HG03097 (cell line): ENCODE measurements at regions not wholly inside any gene's neighbourhood (a gene's known extent, or its start where the extent isn't known, plus 50 kb on each side); places are given as distances from the start of the nearest gene placed in this dataset.

Experiments
- ATAC-seq: cut with Tn5 transposase; IDR thresholded peaks from one replicate; pipeline ENCODE4 v1.9.1; 2021; ENCODE audit not compliant: unreplicated experiment, low FRiP score

- no peak for ATAC-seq
Observed at GRCh38 chr7:145951566-145951965, 165.0 kb upstream of the CNTNAP2 start.

GRCh38 chr7:145928937-145929336 lies 187.7 kb upstream of the CNTNAP2 start:
- no peak for ATAC-seq

DNA sequence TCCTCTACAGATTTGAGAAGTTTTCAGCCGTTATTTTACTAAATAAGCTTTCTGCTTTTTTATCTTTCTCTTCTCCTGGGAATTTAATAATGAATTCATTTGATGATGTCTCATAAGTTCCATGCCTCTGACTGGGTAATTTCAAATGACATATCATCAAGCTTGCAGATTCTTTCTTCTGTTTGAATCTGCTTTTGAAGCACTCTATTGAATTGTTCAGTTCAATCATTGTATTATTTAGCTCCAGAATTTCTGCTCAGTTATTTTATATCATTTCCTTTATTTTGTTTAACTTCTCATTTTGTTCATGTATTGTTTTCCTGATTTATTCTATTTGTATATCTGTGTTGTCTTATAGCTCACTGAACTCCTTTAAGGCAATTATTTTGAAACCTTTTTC lies 196.9 kb upstream of the CNTNAP2 start:
- no peak for ATAC-seq

GRCh38 chr7:145916776-145917175 lies 199.8 kb upstream of the CNTNAP2 start:
- no peak for ATAC-seq

DNA sequence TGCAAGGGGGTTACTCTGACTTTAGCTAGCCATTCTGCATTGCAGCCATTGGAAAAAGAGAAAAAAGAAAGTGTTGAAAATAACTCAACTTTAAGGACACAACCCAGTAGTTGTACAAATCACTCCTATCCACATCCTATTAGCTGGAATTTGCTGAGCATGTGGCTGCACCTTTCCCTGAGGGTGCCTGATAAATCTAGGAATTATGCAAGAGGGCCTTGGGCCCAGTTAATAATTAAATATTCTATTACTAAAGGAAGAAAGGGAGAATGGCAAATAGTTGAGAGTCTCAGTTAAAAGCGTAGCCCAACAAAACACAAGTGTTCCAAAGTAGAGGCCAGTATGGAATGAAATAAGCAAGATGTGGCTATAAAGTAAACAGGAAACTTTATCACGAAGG lies 200.9 kb upstream of the CNTNAP2 start:
- no peak for ATAC-seq

- ATAC-seq, result peak; percentile 97
Observed at GRCh38 chr7:145909991-145910513, 206.5 kb upstream of the CNTNAP2 start.

DNA sequence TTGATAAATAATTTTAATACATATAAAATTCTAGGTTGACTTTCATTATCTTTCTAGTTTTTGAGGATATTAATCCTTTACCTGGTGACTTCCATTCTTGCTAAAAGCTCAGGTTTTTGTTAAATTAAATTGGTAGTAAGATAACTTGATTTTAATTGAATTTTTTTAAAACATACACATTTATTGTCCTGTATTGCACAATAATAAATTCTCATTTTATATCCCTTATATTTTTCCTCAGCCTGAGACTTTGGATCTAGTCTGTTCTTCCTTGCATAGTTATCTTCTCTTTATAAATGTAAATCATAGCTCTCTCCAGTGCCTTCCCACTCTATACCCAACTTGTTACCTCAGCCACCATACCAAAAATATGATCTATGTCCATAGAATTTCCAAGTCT lies 212.9 kb upstream of the CNTNAP2 start:
- ATAC-seq, result no peak

DNA sequence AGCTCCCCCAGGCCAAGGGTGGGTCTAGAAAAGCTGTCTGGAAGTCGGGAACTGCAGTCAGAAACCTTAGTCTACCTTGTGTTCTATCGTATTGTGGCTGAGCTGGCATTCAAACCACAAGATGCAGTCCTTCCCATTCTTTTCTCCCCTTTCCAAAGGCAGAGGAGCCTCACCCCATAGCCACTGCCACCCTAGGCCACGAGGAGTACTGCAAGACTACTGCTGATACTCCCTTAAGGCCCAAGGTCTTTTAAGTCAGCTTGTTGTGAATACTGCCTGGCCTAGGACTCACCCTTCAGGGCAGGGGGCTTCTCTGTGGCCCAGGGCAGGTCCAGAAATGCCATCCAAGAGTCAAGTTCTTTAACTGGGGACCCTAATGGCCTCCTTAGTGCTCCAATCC lies 214.5 kb upstream of the CNTNAP2 start:
- no peak for ATAC-seq

- ATAC-seq, result no peak
Observed at GRCh38 chr7:145899938-145900337, 216.7 kb upstream of the CNTNAP2 start.

DNA sequence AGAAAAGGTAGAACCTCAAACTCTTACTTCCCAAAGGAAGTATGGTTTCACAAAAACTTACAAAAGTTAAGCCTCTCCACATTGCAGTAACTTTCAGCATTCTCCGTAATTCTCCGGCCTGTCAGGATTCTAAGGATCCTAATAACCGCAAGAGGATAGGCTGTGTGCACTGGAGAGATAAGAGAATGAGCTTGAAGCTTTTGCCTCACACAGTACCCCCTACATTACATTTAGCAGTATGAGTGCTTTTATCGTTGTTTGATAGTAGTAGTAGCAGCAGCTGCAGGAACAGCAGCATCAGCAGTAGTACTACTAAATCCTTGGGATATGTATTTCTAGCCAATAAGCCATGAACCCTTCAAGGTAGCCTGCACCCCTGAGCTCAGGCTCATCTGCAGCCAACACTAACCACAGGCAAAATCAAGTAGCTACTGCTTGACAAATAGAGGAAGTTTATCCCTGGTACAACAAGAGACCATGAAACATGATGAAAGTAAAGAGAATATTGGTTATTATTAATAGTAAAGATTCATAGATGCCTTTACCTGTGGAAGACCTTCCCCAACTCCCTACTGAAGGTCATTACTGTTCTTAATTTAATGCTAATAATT lies 222.6 kb upstream of the CNTNAP2 start:
- no peak for ATAC-seq

DNA sequence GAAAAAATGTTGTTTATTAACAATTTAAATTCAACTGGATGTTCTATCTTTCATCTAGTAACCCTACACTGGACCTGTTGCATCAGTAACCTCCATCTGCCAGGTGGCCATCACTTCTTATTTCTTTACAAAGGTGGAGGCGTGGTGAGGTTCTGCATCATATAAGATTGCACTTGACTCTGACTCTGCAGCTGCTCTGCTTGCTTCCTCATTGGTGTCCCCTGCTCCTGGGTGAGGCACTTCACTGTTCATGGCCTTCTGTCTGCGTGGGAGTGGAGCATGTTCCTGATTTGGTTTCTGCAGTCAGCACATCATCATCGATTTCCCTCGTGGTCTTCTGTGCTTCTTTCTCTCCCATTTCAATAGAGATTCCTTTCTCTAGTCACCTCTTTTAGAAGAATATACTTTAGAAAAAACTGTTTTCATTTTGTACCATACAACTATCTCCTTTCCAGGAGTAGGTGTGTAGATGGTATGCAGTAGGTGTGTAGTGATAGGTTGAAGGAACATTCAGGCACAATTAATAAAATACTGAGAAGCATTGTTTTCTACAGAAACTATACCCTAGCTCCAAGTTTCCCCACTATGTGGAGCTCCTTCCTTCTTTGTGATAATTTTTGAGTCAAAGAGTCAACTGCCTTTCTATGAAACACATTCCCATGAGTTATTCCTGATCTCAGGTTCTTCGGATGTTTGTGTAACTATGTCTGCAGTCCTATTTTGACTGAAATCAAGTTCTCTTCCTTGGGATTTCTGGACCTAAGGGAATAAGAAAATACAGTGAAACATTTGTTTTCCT lies 231.7 kb upstream of the CNTNAP2 start:
- no peak for ATAC-seq

DNA sequence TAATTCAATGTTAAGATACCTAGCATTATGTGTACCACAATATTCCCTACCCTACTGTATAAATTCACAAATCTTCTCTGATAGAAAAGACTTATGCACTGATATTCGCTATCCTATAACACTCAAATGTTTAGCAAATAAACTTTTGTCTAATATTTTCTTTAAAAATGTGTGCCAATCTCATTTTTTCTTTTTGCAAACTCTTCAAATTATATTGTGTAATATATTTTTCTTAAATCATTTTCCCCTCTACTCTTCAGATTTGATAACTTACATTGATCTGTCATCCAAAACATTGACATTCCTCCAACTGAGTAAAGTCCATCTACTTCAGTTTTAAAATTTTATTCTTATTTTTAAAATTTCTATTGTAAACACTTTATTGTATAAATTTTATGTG lies 240.2 kb upstream of the CNTNAP2 start:
- ATAC-seq, result no peak

GRCh38 chr7:145875267-145875666 lies 241.3 kb upstream of the CNTNAP2 start:
- ATAC-seq, result no peak

- ATAC-seq, result no peak
Observed at GRCh38 chr7:145868935-145869334, 247.7 kb upstream of the CNTNAP2 start.

DNA sequence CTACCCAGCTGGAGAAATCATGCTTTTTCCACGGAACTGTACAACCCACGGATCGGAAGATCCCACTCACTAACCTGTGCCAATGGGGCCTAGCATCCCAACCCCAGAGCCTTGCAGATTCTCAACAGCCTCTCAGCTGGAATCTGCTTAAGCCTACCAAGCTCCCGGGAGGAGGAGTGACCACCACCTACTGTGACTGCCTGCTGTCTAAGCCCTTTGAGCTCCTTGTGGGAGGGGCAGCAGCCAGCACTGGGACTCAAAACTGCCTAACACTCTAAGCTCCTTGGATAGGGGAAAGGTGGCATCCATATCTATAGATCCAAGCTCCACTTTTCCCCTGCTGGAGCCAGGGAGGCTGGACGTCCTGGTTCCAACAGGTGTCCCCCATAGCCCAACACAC lies 254.4 kb upstream of the CNTNAP2 start:
- no peak for ATAC-seq

GRCh38 chr7:145860809-145861208 lies 255.8 kb upstream of the CNTNAP2 start:
- ATAC-seq, result peak; percentile 57

DNA sequence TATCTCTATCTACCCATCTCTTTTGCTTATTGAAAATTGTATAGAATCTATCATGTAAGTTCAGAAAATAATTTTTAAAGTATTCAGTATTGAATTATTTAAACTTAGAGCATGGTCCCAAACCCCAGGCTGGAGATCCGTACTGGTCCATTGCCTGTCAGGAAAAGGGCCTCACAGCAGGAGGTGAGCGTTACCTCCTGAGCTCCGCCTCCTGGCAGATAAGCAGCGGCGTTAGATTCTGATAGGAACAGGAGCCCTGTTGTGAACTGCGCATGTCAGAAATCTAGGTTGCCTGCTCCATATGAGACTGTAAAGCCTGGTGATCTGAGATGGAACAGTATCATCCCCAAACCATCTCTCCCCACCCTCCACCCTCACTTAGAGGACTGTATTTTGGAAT lies 266.0 kb upstream of the CNTNAP2 start:
- no peak for ATAC-seq

DNA sequence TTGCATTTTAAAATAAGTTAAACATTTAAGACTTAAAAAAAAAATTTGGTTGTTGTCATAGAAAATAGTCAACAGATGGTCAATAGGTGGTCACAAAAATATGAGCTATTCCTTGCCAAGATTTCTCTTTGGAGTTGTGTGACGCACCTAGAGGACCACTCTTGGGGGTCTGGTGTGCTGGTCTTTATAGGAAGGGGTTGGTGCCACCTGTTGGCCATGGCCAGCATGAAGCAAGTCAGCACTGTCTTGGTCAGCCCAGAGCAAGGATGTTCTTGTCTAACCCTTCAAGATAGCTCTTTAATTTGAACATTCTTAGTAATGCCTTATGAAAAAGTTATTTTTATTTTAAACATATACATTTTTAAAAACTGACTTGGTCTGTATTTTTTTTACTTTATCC lies 267.9 kb upstream of the CNTNAP2 start:
- no peak for ATAC-seq

- ATAC-seq, result no peak
Observed at GRCh38 chr7:145845345-145845744, 271.3 kb upstream of the CNTNAP2 start.

DNA sequence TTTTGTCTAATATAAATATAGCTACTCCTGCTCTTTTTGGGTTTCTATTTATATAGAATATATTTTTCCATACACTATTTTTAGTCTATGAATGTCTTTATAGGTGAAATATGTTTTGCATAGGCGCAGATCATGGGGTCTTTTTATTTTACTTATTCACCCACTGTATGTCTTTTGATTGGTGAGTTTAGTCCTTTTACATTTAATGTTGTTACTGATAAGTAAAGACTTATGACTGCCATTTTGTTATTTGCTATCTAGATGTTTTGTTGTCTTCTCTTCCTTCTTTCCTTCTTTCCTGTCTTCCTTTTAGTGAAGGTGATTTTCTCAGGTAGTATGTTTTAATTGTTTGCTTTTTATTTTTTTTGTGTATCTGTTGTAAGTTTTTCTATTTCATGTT lies 276.8 kb upstream of the CNTNAP2 start:
- no peak for ATAC-seq

DNA sequence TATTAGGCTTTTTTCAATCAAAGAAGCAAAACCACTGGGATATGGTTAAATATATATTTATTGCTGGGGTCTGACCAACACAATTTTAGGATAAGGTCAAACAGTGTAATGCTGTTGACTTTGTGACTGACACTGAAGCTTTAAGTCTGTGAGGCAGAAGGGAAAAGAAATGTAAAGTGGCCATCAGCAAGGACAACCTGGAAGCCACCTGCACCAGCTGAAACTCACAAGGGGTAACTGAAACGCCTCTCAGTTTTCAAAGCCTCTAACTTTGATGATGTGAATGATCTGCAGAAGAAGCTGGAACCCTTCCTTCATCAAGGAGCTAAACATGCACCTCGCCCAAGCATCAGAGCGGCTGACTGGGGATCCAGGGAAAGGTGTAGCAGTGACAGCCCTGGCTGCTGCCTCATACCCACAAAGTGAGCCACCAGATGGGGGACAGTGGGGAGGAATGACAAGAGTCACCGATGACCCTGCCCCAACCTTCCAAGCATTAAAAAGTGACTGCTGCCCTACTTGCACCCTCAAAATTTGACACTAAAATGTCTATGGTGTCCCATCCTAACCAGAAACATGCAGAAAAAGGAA lies 284.9 kb upstream of the CNTNAP2 start:
- no peak for ATAC-seq

- ATAC-seq, result no peak
Observed at GRCh38 chr7:145817687-145818086, 298.9 kb upstream of the CNTNAP2 start.
